Parathyroid adenoma (tissue), 2 donors: ENCODE measurements at regions not wholly inside any gene's neighbourhood (a gene's known extent, or its start where the extent isn't known, plus 50 kb on each side); places are given as distances from the start of the nearest gene placed in this dataset.
"Not testable (repeated sequence)": the region's sequence is repeated elsewhere in the genome, so short reads cannot be mapped to it uniquely, and the experiment has no call there.

ENCODE experiments used
- H2AFZ ChIP-seq: fragments of 300-600 bp; sonication (generic); one replicate; pipeline ENCODE4 v1.7.0; 2017; ENCODE audit warnings: antibody characterized with exemption, mild to moderate bottlenecking
- H3K27ac ChIP-seq: fragments of 300-600 bp; sonication (generic); one replicate; pipeline ENCODE4 v1.7.0; 2017
- H3K27me3 ChIP-seq: fragments of 300-600 bp; sonication (generic); one replicate; pipeline ENCODE4 v1.7.0; 2017; ENCODE audit warnings: low read length; ENCODE audit not compliant: control insufficient read depth, insufficient read depth
- H3K36me3 ChIP-seq: fragments of 300-600 bp; sonication (generic); one replicate; pipeline ENCODE4 v1.7.0; 2017; ENCODE audit warnings: low read length; ENCODE audit not compliant: control insufficient read depth, insufficient read depth
- H3K4me1 ChIP-seq: fragments of 300-600 bp; sonication (generic); one replicate; pipeline ENCODE4 v1.7.0; 2017; ENCODE audit warnings: control low read depth
- H3K4me2 ChIP-seq: fragments of 300-600 bp; sonication (generic); one replicate; pipeline ENCODE4 v1.7.0; 2017; ENCODE audit warnings: low read length
- H3K4me3 ChIP-seq: fragments of 300-600 bp; sonication (generic); one replicate; pipeline ENCODE4 v1.7.0; 2017; ENCODE audit warnings: low read depth, low read length
- H3K79me2 ChIP-seq: fragments of 300-600 bp; sonication (generic); one replicate; pipeline ENCODE4 v1.7.0; 2017; ENCODE audit warnings: control low read depth
- H3K9ac ChIP-seq: fragments of 300-600 bp; sonication (generic); one replicate; pipeline ENCODE4 v1.7.0; 2017; ENCODE audit warnings: mild to moderate bottlenecking
- H3K9me3 ChIP-seq: fragments of 300-600 bp; sonication (generic); one replicate; pipeline ENCODE4 v1.7.0; 2017; ENCODE audit warnings: low read length; ENCODE audit not compliant: control insufficient read depth
- TF ChIP-seq, protein P1 (sequence below): fragments of 300-600 bp; sonication (generic); IDR thresholded peaks from one replicate; pipeline ENCODE4 v1.7.0; 2017; ENCODE audit warnings: antibody characterized with exemption, mild to moderate bottlenecking
- donor health status: primary hyperparathyroidism.

DNA sequence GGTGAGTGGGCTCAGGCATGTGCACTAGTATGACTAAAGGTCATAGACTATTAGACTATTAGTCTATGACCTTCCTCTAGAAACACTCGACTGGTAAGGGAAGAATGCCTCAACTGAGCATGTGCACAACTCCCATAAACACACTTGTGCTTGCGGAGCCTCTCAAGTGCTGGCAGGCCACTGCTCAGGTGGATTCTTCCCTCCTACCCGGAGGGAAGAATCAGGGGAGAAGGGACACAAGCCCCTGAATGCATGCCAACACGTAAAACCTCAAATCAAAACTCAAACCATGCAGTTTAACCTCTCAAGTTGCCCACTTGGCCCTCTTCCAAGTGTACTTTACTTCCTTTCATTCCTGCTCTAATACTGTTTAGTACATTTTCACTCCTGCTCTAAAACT, 287.6 kb upstream of the SGCG start:
- no peaks in the 10 kb centered on the region for H3K27me3 ChIP-seq
- no peak overlapping the region for H3K9ac ChIP-seq
- no peak overlapping the region for H3K4me3 ChIP-seq
- TF ChIP-seq, protein P1, sequence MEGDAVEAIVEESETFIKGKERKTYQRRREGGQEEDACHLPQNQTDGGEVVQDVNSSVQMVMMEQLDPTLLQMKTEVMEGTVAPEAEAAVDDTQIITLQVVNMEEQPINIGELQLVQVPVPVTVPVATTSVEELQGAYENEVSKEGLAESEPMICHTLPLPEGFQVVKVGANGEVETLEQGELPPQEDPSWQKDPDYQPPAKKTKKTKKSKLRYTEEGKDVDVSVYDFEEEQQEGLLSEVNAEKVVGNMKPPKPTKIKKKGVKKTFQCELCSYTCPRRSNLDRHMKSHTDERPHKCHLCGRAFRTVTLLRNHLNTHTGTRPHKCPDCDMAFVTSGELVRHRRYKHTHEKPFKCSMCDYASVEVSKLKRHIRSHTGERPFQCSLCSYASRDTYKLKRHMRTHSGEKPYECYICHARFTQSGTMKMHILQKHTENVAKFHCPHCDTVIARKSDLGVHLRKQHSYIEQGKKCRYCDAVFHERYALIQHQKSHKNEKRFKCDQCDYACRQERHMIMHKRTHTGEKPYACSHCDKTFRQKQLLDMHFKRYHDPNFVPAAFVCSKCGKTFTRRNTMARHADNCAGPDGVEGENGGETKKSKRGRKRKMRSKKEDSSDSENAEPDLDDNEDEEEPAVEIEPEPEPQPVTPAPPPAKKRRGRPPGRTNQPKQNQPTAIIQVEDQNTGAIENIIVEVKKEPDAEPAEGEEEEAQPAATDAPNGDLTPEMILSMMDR: no peak
- no peak overlapping the region for H3K4me2 ChIP-seq
- no peaks in the 10 kb centered on the region for H3K4me1 ChIP-seq
- H3K27ac ChIP-seq: no peak overlapping the region
- no peaks in the 10 kb centered on the region for H3K36me3 ChIP-seq
- H3K79me2 ChIP-seq: no peaks in the 10 kb centered on the region
- H3K9me3 ChIP-seq: no peaks in the 10 kb centered on the region
- H2AFZ ChIP-seq: no peak overlapping the region

DNA sequence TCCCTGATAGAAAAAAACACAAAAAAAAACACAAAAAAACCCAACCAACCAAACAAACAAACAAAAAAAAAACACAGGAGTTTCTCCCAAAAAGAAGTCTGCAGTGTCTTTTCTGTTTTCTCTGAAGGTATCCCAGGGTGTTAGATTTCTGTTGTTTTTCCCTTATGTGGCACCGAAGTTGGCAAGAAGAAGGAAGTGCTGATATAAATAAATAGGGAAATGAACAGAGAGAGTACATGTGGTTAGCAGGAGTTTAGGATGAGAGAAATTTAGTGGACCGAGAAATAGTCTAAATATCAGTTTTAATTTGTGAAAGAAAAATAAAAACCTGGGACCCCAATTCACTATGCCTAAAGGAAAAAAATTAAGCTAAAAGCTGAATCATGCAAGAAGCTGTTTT, 287.0 kb upstream of the SGCG start:
- Histone ChIP-seq H3K79me2 (no peaks in the 10 kb centered on the region), H3K4me3 (no peak overlapping the region), H3K9ac (no peak overlapping the region), H3K4me1 (no peaks in the 10 kb centered on the region), H3K4me2 (no peak overlapping the region), H3K9me3 (no peaks in the 10 kb centered on the region), H3K36me3 (no peaks in the 10 kb centered on the region), H3K27ac (no peak overlapping the region), H3K27me3 (no peaks in the 10 kb centered on the region), H2AFZ (no peak overlapping the region)
- TF ChIP-seq, protein P1: no peak

DNA sequence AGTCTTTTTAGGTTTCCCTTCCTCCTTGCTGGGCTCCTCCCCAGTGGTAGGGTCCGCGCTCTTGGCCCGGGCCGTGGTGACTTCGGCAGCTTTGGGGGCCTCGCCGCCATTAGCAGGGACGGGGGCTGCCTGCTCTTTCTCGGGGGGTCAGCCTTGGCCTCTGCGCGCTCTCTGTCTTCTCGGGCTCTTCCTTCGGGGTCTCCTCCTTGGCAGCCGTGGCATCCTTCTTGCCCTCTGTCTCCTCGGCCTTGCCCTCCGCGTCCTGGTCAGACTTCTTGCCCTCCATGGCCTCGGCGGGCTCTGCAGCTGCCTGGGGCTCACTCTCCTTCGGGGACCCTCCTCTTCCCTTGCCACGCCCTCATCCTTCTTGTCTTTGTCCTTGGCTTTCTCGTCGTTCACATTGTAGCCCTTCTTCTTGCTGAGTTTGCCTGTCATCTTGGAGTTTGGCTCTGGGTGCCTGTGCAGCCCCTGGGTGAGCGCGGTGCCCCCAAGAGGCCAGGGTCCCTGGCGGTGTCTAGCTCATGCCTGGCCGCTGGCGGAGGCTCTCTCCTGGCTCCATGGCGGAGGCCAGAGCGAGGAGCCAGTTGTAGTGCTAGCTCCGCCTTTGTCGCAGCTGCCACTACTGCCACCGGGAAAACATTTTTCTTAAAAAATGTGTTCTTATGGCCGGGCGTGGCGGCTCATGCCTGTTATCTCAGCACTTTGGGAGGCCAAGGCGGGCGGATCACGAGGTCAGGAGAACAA, 283.0 kb upstream of the SGCG start:
- no peak overlapping the region for H3K4me2 ChIP-seq
- H3K9ac ChIP-seq: no peak overlapping the region
- no peak overlapping the region for H3K4me3 ChIP-seq
- no peak overlapping the region for H2AFZ ChIP-seq
- H3K27me3 ChIP-seq: no peaks in the 10 kb centered on the region
- no peaks in the 10 kb centered on the region for H3K36me3 ChIP-seq
- H3K79me2 ChIP-seq: no peaks in the 10 kb centered on the region
- H3K27ac ChIP-seq: no peak overlapping the region
- no peaks in the 10 kb centered on the region for H3K4me1 ChIP-seq
- H3K9me3 ChIP-seq: no peaks in the 10 kb centered on the region
- TF ChIP-seq, protein P1: no peak

DNA sequence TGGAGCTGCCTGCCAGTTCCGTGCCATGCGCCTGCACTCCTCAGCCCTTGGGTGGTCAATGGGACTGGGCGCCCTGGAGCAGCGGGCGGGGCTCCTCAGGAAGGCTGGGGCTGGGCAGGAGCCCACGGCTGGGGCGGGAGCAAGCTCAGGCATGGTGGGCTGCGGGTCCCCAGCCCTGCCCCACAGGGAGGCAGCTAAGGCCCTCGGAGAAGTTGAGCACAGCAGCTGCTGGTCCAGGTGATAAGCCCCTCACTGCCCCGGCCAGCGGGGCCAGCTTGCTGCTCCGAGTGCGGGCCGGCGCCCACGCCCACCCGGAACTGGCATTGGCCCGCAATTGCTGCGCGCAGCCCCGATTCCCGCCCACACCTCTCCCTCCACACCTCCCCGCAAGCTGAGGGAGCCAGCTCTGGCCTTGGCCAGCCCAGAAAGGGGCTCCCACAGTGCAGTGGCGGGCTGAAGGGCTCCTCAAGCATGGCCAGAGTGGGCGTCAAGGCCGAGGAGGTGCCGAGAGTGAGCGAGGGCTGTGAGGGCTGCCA, 280.3 kb upstream of the SGCG start:
- not testable (repeated sequence) for H3K36me3 ChIP-seq, H3K9ac ChIP-seq, H3K4me1 ChIP-seq, H2AFZ ChIP-seq, H3K4me2 ChIP-seq, H3K27me3 ChIP-seq, H3K4me3 ChIP-seq, H3K79me2 ChIP-seq, H3K27ac ChIP-seq, H3K9me3 ChIP-seq

DNA sequence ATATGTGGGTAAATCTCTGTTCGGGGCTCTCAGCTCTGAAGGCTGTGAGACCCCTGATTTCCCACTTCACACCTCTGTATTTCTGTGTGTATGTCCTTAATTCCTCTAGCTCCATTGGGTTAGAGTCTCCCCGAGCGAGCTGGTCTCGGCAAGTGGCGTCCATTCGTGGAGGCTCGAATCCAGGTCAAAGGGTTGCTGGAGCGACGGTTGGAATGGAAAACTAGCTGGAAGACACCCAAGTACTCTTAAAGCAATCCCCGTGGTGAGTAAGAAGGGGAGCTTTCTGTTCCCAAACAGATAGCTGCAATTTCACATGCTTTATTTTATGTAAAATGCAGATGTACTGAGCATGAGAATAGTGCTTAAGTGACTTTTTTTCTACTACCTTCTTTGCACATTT, 277.5 kb upstream of the SGCG start:
- Histone ChIP-seq H3K27me3 (no peaks in the 10 kb centered on the region), H2AFZ (no peak overlapping the region), H3K27ac (no peak overlapping the region), H3K4me3 (no peak overlapping the region), H3K4me2 (no peak overlapping the region), H3K4me1 (no peaks in the 10 kb centered on the region), H3K9me3 (no peaks in the 10 kb centered on the region), H3K36me3 (no peaks in the 10 kb centered on the region), H3K79me2 (no peaks in the 10 kb centered on the region), H3K9ac (no peak overlapping the region)
- TF ChIP-seq, protein P1: no peak
